ENCODE measurements at regions not wholly inside any gene's neighbourhood (a gene's known extent, or its start where the extent isn't known, plus 50 kb on each side); places are given as distances from the start of the nearest gene placed in this dataset.

DNA sequence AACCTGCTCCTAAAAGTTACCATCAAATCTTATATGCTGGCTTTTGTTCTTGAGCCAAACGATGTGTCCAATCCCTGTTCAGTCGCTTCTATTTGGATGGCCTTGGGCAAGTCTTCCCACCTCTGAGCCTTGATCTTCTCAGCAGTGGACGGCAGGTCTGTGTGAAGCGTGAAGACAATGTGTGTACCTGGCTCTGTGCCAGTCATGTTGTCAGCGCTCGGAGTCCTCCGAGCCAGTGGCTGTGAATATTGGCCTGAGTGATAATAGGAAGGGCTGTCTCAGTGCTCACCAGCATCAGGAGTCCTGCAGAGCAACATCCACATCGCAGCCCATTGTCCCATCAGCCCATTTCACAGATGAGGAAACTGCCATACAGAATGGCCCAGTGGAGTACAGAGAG, 219.0 kb downstream of the CDC5L start:
- DNase-seq (ENCODE audit: low read depth), result no peak
- TF ChIP-seq POLR2A (IDR thresholded peaks at IDR 0.05; ENCODE audit: extremely low read depth, insufficient read length) (no peak), MYC (IDR thresholded peaks at IDR 0.05; ENCODE audit: low read depth, low read length) (no peak)
- TF ChIP-seq, protein P1, sequence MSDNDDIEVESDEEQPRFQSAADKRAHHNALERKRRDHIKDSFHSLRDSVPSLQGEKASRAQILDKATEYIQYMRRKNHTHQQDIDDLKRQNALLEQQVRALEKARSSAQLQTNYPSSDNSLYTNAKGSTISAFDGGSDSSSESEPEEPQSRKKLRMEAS (IDR thresholded peaks at IDR 0.05; ENCODE audit: low read depth, low read length), result no peak
- TF ChIP-seq, protein P2, sequence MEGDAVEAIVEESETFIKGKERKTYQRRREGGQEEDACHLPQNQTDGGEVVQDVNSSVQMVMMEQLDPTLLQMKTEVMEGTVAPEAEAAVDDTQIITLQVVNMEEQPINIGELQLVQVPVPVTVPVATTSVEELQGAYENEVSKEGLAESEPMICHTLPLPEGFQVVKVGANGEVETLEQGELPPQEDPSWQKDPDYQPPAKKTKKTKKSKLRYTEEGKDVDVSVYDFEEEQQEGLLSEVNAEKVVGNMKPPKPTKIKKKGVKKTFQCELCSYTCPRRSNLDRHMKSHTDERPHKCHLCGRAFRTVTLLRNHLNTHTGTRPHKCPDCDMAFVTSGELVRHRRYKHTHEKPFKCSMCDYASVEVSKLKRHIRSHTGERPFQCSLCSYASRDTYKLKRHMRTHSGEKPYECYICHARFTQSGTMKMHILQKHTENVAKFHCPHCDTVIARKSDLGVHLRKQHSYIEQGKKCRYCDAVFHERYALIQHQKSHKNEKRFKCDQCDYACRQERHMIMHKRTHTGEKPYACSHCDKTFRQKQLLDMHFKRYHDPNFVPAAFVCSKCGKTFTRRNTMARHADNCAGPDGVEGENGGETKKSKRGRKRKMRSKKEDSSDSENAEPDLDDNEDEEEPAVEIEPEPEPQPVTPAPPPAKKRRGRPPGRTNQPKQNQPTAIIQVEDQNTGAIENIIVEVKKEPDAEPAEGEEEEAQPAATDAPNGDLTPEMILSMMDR (IDR thresholded peaks at IDR 0.05; ENCODE audit: low read depth, low read length), result no peak
- H3K4me3 ChIP-seq (ENCODE audit: low read depth, low read length), result no peak overlapping the region

DNA sequence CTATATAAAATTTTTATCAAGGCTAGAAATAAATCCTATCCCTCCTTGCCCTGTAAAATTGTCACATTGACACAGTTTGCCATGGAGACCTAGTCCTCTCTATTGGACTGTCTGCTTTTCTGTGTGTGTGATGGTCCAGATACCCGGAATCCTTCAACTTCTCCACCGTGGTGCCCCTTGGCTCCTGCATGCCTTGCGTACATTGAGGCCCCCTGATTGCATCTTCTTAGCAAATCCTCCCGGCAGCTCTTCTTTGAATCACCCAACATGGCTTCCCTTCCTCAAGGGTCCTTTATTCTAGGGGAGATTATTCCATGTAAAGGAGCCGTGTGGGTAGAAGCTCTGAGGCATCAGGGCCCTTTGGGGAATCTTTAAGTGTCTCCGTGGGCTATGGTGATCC, 219.5 kb downstream of the CDC5L start:
- TF ChIP-seq, protein P2 (IDR thresholded peaks at IDR 0.05; ENCODE audit: low read depth, low read length), result no peak
- H3K4me3 ChIP-seq (ENCODE audit: low read depth, low read length), result no peak overlapping the region
- DNase-seq (ENCODE audit: low read depth), result no peak

DNA sequence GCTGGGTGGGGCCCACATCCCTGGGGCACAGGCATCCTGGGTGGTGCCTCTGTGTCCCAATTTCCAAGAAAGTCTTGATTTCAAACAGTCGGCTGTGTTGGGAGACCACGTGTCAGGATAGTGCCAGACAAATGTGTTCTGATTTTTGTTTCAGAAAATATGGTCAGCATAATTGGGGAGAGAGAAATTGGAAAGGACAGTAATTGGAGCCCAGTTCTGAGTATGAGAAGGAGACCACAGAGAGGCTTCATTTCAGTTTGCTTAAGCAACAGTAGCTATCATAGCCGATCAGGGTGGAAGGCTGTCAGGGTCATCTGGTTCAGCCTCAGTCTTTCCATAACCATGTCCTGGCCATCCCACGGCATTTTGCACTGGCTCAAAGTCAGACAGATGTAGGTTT, 220.7 kb downstream of the CDC5L start:
- no peak for DNase-seq (ENCODE audit: low read depth)
- no peak overlapping the region for H3K4me3 ChIP-seq (ENCODE audit: low read depth, low read length)
- TF ChIP-seq, protein P1 (IDR thresholded peaks at IDR 0.05; ENCODE audit: low read depth, low read length), result no peak
- no peak for TF ChIP-seq MYC (IDR thresholded peaks at IDR 0.05; ENCODE audit: low read depth, low read length)
- TF ChIP-seq POLR2A (IDR thresholded peaks at IDR 0.05; ENCODE audit: extremely low read depth, insufficient read length), result no peak
- TF ChIP-seq, protein P2 (IDR thresholded peaks at IDR 0.05; ENCODE audit: low read depth, low read length), result no peak

DNA sequence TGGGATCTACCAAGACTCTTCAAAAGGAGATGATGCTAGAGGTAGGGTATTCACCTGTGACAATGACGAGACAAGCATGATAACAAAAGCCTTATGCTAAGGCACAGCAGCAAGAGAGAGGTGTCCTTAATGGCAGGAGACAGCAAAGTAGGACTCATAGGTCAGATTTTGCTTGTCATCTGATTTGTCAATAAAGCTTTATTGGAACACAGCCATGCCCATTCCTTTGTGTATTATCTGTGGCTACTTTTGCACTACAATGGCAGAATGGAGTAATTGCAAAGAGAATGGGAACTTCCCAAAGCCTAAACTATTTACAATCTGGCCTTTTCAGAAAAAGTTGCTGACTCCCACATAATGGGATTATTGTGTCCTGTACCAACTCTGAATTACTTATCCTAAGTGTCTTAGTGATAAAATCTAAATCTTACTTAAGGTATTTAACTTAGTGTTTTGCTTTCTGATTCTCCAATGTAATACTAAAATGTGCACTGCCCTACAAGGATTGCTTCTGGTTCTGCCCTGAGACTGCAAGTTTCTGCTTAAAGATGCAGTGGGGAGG, 221.6 kb downstream of the CDC5L start:
- TF ChIP-seq MYC (IDR thresholded peaks at IDR 0.05; ENCODE audit: low read depth, low read length) (no peak), POLR2A (IDR thresholded peaks at IDR 0.05; ENCODE audit: extremely low read depth, insufficient read length) (no peak)
- TF ChIP-seq, protein P2 (IDR thresholded peaks at IDR 0.05; ENCODE audit: low read depth, low read length), result no peak
- TF ChIP-seq, protein P1 (IDR thresholded peaks at IDR 0.05; ENCODE audit: low read depth, low read length), result no peak
- DNase-seq (ENCODE audit: low read depth), result no peak
- H3K4me3 ChIP-seq (ENCODE audit: low read depth, low read length), result no peak overlapping the region

DNA sequence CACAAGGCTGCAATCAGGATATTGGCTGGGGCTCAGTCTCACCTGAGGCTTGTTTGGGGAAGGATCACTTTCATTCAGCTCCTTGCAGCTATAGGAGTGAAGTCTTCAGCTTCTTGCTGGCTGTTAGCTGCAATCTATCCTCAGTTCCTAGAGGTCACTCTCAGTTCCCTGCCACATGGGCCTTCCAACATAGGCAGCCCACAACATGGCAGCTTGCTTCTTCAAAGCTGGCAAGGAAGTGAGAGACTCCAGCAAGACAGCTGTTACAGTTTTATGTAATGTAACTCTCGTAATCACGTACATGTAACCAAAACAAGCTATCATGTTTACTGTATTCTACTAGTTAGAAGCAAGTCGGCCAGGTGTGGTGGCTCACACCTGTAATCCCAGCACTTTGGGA, 226.9 kb downstream of the CDC5L start:
- DNase-seq (ENCODE audit: low read depth), result no peak
- TF ChIP-seq POLR2A (IDR thresholded peaks at IDR 0.05; ENCODE audit: extremely low read depth, insufficient read length), result no peak
- TF ChIP-seq, protein P2 (IDR thresholded peaks at IDR 0.05; ENCODE audit: low read depth, low read length), result no peak
- TF ChIP-seq, protein P1 (IDR thresholded peaks at IDR 0.05; ENCODE audit: low read depth, low read length), result no peak
- H3K4me3 ChIP-seq (ENCODE audit: low read depth, low read length), result no peak overlapping the region

DNA sequence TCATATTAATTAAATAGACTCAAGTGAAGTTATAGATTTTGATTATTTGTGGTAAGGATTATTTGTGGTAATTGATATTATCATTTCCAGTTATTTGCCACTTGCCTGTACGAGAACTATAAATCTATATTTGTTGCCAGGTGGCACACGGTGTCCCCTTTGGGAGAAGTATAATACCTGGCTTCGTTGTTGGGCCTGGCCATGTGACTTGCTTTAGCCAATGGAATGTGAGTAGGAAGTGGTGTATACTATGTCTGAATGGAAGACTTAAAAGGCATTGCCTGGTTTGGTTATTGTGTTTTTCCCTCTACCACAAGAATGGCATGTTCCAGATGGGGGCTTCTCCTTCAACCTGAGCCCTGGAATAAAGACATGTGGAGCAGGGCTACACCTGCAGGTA, 228.1 kb downstream of the CDC5L start:
- TF ChIP-seq, protein P1 (IDR thresholded peaks at IDR 0.05; ENCODE audit: low read depth, low read length), result no peak
- TF ChIP-seq, protein P2 (IDR thresholded peaks at IDR 0.05; ENCODE audit: low read depth, low read length), result no peak
- no peak for TF ChIP-seq MYC (IDR thresholded peaks at IDR 0.05; ENCODE audit: low read depth, low read length)
- no peak for TF ChIP-seq POLR2A (IDR thresholded peaks at IDR 0.05; ENCODE audit: extremely low read depth, insufficient read length)
- H3K4me3 ChIP-seq (ENCODE audit: low read depth, low read length), result no peak overlapping the region
- DNase-seq (ENCODE audit: low read depth), result no peak
